ENCODE measurements at regions not wholly inside any gene's neighbourhood (a gene's known extent, or its start where the extent isn't known, plus 50 kb on each side); places are given as distances from the start of the nearest gene placed in this dataset.

- Mint-ChIP-seq H3K4me1 (ENCODE audit: low read depth, unreplicated experiment) (no peaks in the 10 kb centered on the region), H3K9me3 (ENCODE audit: low read depth, unreplicated experiment) (peaks cover 3% of the 10 kb centered on the region), H3K27ac (ENCODE audit: unreplicated experiment) (no peak overlapping the region), H3K4me3 (ENCODE audit: low read depth, unreplicated experiment) (no peak overlapping the region), H3K27me3 (ENCODE audit: unreplicated experiment) (peaks cover 60% of the 10 kb centered on the region), H3K36me3 (ENCODE audit: insufficient read depth, unreplicated experiment) (no peaks in the 10 kb centered on the region)
- BruUV-seq (replicated peaks): no TSS peak
- CTCF ChIA-PET: no interaction called here
- no peak for TF ChIP-seq CTCF (IDR thresholded peaks at IDR 0.05; ENCODE audit: unreplicated experiment)
- no peak for DNase-seq
- intact Hi-C loops (cut with micrococcal nuclease; ENCODE audit: unreplicated experiment): no loop called here
These were observed 234.0 kb downstream of the NPHP4 start for GRCh38 chr1:5758000-5758858.

- no peak overlapping the region for H3K27ac Mint-ChIP-seq (ENCODE audit: unreplicated experiment)
- TF ChIP-seq CTCF (IDR thresholded peaks at IDR 0.05; ENCODE audit: unreplicated experiment): no peak
- peaks cover 3% of the 10 kb centered on the region for H3K9me3 Mint-ChIP-seq (ENCODE audit: low read depth, unreplicated experiment)
- CTCF ChIA-PET: no interaction called here
- BruUV-seq (replicated peaks): no TSS peak
- no peak overlapping the region for H3K4me3 Mint-ChIP-seq (ENCODE audit: low read depth, unreplicated experiment)
- intact Hi-C loops (cut with micrococcal nuclease; ENCODE audit: unreplicated experiment): no loop called here
- no peaks in the 10 kb centered on the region for H3K4me1 Mint-ChIP-seq (ENCODE audit: low read depth, unreplicated experiment)
- DNase-seq: no peak
- peaks cover 60% of the 10 kb centered on the region for H3K27me3 Mint-ChIP-seq (ENCODE audit: unreplicated experiment)
- H3K36me3 Mint-ChIP-seq (ENCODE audit: insufficient read depth, unreplicated experiment): no peaks in the 10 kb centered on the region
These were observed 234.9 kb downstream of the NPHP4 start for GRCh38 chr1:5757187-5757805.

GRCh38 chr1:5756434-5757186 lies 235.6 kb downstream of the NPHP4 start:
- H3K27me3 Mint-ChIP-seq (ENCODE audit: unreplicated experiment): peaks cover 60% of the 10 kb centered on the region

More at GRCh38 chr1:5756434-5757186, 235.6 kb downstream of the NPHP4 start:
- no TSS peak for BruUV-seq (replicated peaks)
- no peak for TF ChIP-seq CTCF (IDR thresholded peaks at IDR 0.05; ENCODE audit: unreplicated experiment)
- intact Hi-C loops (cut with micrococcal nuclease; ENCODE audit: unreplicated experiment): no loop called here
- no peak for DNase-seq
- Mint-ChIP-seq H3K4me1 (ENCODE audit: low read depth, unreplicated experiment) (no peaks in the 10 kb centered on the region), H3K27ac (ENCODE audit: unreplicated experiment) (no peak overlapping the region), H3K36me3 (ENCODE audit: insufficient read depth, unreplicated experiment) (no peaks in the 10 kb centered on the region), H3K4me3 (ENCODE audit: low read depth, unreplicated experiment) (no peak overlapping the region), H3K9me3 (ENCODE audit: low read depth, unreplicated experiment) (peaks cover 3% of the 10 kb centered on the region)
- CTCF ChIA-PET: no interaction called here
